Stomach (tissue), 4 donors: ENCODE measurements at regions not wholly inside any gene's neighbourhood (a gene's known extent, or its start where the extent isn't known, plus 50 kb on each side); places are given as distances from the start of the nearest gene placed in this dataset.

Experiments
- POLR2A ChIP-seq, 4 donors: fragments of 450-650 bp; IDR thresholded peaks; one replicate each; pipeline ENCODE4 v1.6.1; 2016; ENCODE audit warnings: antibody characterized with exemption in 4 of 4, control low read depth in 2 of 4, mild to moderate bottlenecking in 1 of 4, moderate library complexity in 1 of 4
- POLR2AphosphoS5 ChIP-seq, 3 donors: sonication (generic); formaldehyde crosslinking; IDR thresholded peaks; one replicate each; pipeline ENCODE4 v1.6.1; 2016; ENCODE audit warnings: antibody characterized with exemption in 3 of 3
- TF ChIP-seq, protein P1 (sequence below), 7 experiments: fragments of 450-650 bp in 4 of 7; fragments of 200-600 bp in 3 of 7; sonication (generic) in 3 of 7; IDR thresholded peaks; one replicate each; pipeline ENCODE4 v1.5.1; 2016 to 2019; ENCODE audit warnings: antibody characterized with exemption in 7 of 7, control low read depth in 2 of 7, mild to moderate bottlenecking in 1 of 7

DNA sequence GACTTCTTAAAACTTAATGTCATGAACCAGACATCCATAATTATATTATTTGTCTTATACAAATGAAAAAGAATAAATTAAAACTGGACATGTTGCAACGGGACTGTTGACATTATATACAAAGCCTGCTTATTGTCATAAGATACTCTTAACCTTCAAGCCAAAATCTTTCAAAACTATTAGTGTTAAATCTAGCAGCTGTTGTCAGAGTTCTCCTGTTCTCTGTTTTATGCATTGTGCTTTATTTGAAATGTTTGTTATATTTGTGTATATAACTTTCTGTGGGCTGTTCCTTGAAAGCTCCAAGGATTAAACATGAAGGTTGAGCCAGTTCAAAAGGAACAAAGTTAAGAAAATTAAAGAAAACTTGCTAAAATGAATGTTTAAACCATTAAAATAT is 335.5 kb upstream of the NT5C1B start:
- TF ChIP-seq, protein P1, sequence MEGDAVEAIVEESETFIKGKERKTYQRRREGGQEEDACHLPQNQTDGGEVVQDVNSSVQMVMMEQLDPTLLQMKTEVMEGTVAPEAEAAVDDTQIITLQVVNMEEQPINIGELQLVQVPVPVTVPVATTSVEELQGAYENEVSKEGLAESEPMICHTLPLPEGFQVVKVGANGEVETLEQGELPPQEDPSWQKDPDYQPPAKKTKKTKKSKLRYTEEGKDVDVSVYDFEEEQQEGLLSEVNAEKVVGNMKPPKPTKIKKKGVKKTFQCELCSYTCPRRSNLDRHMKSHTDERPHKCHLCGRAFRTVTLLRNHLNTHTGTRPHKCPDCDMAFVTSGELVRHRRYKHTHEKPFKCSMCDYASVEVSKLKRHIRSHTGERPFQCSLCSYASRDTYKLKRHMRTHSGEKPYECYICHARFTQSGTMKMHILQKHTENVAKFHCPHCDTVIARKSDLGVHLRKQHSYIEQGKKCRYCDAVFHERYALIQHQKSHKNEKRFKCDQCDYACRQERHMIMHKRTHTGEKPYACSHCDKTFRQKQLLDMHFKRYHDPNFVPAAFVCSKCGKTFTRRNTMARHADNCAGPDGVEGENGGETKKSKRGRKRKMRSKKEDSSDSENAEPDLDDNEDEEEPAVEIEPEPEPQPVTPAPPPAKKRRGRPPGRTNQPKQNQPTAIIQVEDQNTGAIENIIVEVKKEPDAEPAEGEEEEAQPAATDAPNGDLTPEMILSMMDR (IDR thresholded peaks at IDR 0.05): no peak
- TF ChIP-seq POLR2A (IDR thresholded peaks at IDR 0.05) (no peak), POLR2AphosphoS5 (IDR thresholded peaks at IDR 0.05) (no peak)
